Lower leg skin (tissue), 4 donors: ENCODE measurements at regions not wholly inside any gene's neighbourhood (a gene's known extent, or its start where the extent isn't known, plus 50 kb on each side); places are given as distances from the start of the nearest gene placed in this dataset.

ENCODE experiments used
- DNase-seq, 2 donors: peaks; one replicate each; pipeline ENCODE4 v3.0.0-alpha.2; 2019; ENCODE audit warnings: low spot score in 2 of 2
- H3K4me3 ChIP-seq: fragments of 200-600 bp; sonication (generic); 2 replicates; pipeline ENCODE4 v1.5.1; 2017; ENCODE audit warnings: mild to moderate bottlenecking, low read depth; ENCODE audit not compliant: poor library complexity, severe bottlenecking
- POLR2A ChIP-seq, 2 donors: fragments of 450-650 bp; IDR thresholded peaks; one replicate each; pipeline ENCODE4 v1.6.1; 2016 to 2017; ENCODE audit warnings: antibody characterized with exemption in 2 of 2, mild to moderate bottlenecking in 1 of 2, moderate library complexity in 1 of 2
- WGBS, 2 donors: methylation state at CpG; one replicate each; pipeline ENCODE4 v1.1.5; 2018; 5-methylcytosine and 5-hydroxymethylcytosine counted together
- intact Hi-C: fragments of 100-400 bp; cut with DNase I; formaldehyde crosslinking; loops from one replicate; pipeline ENCODE4 v1.15.0; 2023; ENCODE audit warnings: low total_unique reads
- TF ChIP-seq, protein P1 (sequence below), 3 donors: fragments of 450-650 bp; IDR thresholded peaks; one replicate each; pipeline ENCODE4 v1.5.1; 2016; ENCODE audit warnings: antibody characterized with exemption in 3 of 3, mild to moderate bottlenecking in 3 of 3, moderate library complexity in 2 of 3

GRCh38 chr18:56124186-56124585, 514.2 kb downstream of the TXNL1 start:
- DNase-seq = no peak
- H3K4me3 ChIP-seq = no peak overlapping the region
- intact Hi-C loops = no loop called here
- WGBS, 2 donors = 37 to 46% methylated on average over 2 of the region's 2 CpGs
- no peak for TF ChIP-seq POLR2A (IDR thresholded peaks at IDR 0.05)
- TF ChIP-seq, protein P1, sequence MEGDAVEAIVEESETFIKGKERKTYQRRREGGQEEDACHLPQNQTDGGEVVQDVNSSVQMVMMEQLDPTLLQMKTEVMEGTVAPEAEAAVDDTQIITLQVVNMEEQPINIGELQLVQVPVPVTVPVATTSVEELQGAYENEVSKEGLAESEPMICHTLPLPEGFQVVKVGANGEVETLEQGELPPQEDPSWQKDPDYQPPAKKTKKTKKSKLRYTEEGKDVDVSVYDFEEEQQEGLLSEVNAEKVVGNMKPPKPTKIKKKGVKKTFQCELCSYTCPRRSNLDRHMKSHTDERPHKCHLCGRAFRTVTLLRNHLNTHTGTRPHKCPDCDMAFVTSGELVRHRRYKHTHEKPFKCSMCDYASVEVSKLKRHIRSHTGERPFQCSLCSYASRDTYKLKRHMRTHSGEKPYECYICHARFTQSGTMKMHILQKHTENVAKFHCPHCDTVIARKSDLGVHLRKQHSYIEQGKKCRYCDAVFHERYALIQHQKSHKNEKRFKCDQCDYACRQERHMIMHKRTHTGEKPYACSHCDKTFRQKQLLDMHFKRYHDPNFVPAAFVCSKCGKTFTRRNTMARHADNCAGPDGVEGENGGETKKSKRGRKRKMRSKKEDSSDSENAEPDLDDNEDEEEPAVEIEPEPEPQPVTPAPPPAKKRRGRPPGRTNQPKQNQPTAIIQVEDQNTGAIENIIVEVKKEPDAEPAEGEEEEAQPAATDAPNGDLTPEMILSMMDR (IDR thresholded peaks at IDR 0.05) = no peak

- DNase-seq = no peak
- no peak for TF ChIP-seq POLR2A (IDR thresholded peaks at IDR 0.05)
- TF ChIP-seq, protein P1 (IDR thresholded peaks at IDR 0.05) = no peak
- intact Hi-C loops = no loop called here
- 71 to 75% methylated on average over 1 of the region's 1 CpG for WGBS, 2 donors
- no peak overlapping the region for H3K4me3 ChIP-seq
Observed at GRCh38 chr18:56121669-56122068, 516.7 kb downstream of the TXNL1 start.

DNA sequence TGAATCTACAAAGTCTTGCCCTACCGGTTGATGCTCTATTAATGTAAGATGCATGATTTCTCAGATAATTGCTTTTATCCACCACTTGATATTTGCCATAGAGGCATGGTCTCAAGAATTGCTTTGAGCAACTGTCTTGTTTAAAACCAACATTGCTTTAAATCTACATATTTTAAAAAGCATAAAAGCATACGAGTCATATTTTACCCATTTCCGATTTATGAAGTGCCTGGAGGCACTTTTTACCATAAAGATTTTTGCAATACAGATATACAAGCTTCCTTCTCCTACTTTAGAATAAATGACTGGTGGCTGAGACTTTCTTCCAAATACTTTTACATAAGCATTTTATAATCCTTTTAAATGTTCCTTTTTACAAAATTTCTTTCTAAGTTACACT, 517.6 kb downstream of the TXNL1 start:
- no peak overlapping the region for H3K4me3 ChIP-seq
- 65 to 71% methylated on average over 3 of the region's 3 CpGs for WGBS, 2 donors
- no peak for DNase-seq
- intact Hi-C loops = no loop called here
- TF ChIP-seq POLR2A (IDR thresholded peaks at IDR 0.05) = no peak
- TF ChIP-seq, protein P1 (IDR thresholded peaks at IDR 0.05) = no peak

- WGBS, 2 donors = 70 to 79% methylated on average over 4 of the region's 4 CpGs
- intact Hi-C loops = no loop called here
Observed at GRCh38 chr18:56119681-56120080, 518.7 kb downstream of the TXNL1 start.

GRCh38 chr18:56118422-56118821, 520.0 kb downstream of the TXNL1 start:
- TF ChIP-seq, protein P1 (IDR thresholded peaks at IDR 0.05) = no peak
- no peak for TF ChIP-seq POLR2A (IDR thresholded peaks at IDR 0.05)
- WGBS, 2 donors = 75 to 92% methylated on average over 2 of the region's 2 CpGs
- intact Hi-C loops = no loop called here
- DNase-seq = no peak
- no peak overlapping the region for H3K4me3 ChIP-seq

More at GRCh38 chr18:56119681-56120080, 518.7 kb downstream of the TXNL1 start:
- no peak overlapping the region for H3K4me3 ChIP-seq
- TF ChIP-seq, protein P1 (IDR thresholded peaks at IDR 0.05) = no peak
- no peak for TF ChIP-seq POLR2A (IDR thresholded peaks at IDR 0.05)
- no peak for DNase-seq
